Stimulated activated CD8-positive, alpha-beta memory T cell treated with anti-CD3 and anti-CD28 coated beads, Interleukin-12 subunit alpha, Interleukin-12 subunit beta, amount 100 ng/mL, for 1 hour (primary cell): ENCODE measurements at regions not wholly inside any gene's neighbourhood (a gene's known extent, or its start where the extent isn't known, plus 50 kb on each side); places are given as distances from the start of the nearest gene placed in this dataset.

Experiments
- DNase-seq: peaks from one replicate; pipeline ENCODE4 v3.0.0-alpha.2; 2020; ENCODE audit warnings: low read depth

DNA sequence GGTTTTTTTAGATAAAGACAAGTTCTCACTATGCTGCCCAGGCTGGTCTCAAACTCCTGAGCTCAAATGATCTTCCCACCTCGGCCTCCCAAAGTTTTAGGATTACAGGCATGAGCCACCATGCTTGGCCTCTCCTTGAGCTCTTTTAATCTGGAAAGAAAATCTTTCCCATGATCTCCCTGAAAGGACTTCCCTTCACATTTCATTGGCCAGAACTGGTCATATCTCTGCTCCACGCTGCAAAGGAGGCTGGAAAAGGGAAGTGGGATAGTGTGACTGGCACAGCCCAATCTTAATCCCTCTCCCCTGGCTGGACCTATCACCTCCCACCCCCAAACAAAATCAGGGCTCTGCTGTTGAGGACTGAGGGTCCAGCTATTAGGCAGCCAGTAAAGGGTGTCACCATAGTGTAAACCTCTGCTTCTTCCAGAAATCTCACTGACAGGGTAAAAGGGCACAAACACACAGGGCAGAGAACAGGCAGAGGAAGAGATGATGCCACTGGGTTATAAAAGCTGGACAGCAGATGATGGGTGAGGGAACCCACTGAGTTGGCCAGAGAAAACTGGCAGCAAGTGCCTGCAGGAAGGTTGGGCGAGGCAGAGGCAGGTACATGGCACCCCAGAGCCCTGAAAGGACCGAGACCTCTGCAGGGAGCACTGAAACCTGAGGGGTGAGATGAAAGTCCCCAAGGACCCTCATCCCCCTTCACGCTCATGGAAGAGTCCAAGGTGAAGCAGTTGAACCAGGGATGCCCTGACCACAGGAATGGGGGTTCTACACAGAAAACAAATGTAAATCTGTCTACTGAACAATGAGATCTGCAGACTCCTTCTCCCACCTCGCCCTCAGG lies 83.1 kb upstream of the PTPN1 start:
- DNase-seq, result no peak

GRCh38 chr20:50427719-50428083 lies 82.5 kb upstream of the PTPN1 start:
- DNase-seq, result no peak

DNA sequence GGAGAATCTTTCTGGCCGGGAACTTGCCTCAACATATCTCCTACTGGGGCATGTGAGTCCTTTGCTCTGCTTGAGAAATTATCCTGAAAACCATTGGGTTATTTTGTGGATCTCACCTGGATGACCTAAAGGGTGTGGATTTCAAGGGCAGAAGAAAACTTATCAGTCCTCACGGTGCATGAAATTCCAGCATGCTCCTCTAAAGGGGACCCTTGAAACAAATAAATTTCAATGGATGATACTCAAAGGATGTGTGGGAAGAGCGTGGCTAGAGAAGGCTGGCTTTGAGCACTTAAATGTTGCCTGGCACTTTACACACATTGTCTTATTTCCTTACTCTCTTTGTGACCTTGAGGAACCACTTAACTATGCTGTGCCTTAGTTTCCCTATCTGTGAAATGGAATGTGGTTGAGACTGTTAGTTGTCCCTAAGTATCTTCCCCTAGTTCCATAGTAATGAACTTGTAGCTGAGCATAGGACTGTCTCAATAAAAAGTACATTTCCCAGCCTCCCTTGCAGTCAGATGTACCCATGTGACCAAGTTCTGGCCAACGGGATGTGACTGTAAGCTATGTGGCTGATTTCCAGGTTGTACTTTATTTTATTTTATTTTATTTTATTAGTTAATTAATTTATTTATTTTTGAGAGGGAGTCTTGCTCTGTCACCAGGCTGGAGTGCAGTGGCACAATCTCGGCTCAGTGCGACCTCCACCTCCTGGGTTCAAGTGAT lies 81.9 kb upstream of the PTPN1 start:
- no peak for DNase-seq

DNA sequence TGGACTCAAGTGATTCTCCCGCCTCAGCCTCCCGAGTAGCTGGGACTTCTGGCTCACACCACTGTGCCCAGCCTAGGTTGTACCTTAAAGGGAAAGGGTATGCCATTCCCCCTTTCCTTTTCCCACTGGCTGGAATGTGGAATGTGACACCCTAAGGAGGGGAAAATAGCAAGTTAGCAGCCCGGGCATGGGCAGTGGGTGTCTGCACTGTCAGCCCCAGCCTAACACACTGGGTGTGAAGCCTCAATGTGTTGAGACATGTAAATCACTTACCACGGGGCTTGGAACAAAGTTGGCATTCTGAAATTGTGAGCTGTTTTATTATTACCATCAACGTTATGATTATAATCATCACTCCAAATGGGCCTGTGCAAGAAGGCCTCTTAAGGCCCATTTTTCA lies 80.8 kb upstream of the PTPN1 start:
- no peak for DNase-seq

- no peak for DNase-seq
These were observed 79.1 kb upstream of the PTPN1 start for GRCh38 chr20:50431066-50431450.

DNA sequence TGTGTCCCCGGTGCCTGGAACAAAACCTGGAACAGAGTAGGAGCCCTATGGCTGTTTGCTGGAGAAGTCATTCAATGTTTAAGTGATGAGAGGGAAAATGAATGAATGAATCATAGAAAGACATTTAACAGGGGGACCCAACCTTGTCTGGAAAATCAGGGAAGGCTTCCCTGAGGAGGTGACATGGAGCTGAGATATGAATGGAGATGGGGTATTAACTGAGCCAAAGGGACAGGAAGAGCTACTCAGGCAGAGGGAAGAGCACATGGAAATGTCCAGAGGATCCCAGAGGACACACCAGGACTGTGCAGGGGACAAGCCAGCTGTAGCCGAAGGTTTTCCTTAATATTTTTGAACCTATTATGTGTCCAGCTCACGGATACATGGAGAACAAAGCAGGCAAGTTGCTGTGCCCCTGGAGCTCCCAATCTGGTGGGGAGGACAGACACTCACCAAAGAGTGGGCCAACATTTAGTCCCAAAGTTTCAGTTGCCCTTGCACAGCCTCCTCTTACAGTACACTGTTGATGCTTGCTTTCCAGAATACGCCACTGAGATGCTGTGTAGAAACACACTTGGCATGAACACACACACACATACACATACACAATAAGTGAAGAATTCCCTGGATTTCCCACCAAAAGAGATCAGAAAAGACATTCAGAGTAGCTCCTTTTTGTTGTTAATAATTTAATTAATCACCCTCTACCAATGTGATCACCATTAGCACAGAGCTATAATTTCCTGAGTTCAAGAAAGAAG lies 77.0 kb upstream of the PTPN1 start:
- no peak for DNase-seq

GRCh38 chr20:50434321-50434652 lies 75.9 kb upstream of the PTPN1 start:
- DNase-seq, result no peak

GRCh38 chr20:50434653-50435396 lies 75.4 kb upstream of the PTPN1 start:
- DNase-seq, result no peak

DNA sequence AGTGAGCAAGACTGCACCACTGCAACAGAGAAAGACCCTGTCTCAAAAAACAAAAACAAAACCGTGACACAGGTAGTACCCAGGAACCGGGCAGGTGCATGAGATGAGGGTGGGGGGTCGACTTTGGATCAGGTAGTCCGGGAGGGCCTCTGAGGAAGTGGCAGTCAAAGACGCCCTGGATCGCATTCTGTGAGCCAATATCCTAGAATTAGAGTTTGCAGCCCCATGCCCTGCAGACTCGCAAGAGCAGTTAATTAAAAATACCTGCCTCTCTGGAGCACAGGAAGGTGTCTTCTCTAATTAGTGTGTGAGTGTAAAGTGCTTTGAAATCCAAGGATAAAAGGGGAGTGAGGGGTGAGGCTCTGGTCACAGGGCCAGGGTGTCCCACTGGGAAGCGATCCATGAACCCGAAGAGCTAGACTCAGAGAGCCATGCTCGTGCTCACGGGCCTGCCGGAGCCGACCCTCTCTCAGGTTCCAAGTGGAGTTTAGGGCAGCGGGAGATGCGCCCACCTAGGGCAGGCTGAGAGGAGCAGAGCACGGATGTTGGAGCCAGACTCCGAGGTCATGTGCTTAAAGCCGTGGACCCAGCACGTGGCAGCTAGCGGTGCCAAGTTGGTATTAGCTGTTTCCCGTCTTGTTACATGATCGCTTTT lies 74.7 kb upstream of the PTPN1 start:
- no peak for DNase-seq

- no peak for DNase-seq
These were observed 74.0 kb upstream of the PTPN1 start for GRCh38 chr20:50436052-50436656.

DNA sequence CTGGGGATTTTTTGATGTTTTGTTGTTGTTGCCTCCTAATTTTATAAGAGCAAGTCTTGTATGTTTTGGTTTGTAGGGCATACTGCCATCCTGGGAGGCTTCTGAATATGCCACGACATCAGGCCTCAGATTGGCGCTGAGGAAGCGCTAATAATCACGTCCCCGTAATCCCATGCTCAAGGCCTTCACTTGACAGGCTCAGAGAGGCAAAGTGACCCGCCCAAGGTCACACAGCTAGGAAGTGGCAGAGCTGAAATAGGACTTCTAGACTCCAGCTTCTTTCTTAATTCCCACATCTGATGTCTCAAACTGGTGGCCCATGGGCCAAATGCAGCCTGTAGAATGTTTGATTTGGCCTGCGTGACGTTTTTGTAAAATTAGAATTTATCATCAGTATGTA lies 73.5 kb upstream of the PTPN1 start:
- no peak for DNase-seq

- no peak for DNase-seq
These were observed 71.2 kb upstream of the PTPN1 start for GRCh38 chr20:50438986-50439407.

DNA sequence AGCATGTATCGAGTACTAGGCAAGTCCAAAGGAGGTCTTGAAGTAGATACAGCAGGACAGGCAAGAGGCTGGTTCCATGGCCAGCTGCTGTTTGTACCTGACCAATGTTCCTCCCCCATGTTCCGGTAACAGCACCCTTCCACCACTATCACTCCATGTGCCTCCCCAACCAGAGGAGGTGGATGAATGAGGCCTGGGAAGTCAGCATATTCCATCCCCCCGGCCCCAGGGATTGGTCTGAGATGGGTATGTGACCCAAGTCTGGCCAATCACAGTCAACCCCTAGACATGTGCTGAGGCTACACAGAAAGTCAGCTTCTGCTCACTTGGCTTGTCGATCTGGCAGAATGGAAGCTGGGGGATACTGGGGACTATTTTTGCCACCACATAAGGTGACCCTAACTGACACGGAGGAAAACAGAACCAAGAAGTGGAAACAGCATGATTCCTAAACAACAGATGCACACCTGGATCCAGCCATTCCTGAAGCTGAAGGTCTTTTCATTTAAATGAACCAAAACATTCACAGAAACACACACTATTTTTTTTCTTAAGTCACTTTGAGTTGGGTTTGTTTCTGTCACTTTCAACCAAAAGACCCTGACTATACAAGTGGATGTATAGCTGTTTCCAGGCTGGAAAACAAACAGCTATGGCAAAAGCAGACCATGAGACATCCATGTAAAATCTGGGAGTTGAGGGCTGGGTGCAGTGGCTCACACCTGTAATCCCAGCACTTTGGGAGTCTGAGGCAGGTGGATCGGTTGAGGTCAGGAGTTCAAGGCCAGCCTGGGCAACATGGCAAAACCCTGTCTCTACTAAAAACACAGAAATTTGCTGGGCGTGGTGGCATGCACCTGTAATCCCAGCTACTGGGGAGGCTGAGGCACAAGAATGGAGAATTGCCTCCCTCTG lies 70.4 kb upstream of the PTPN1 start:
- DNase-seq, result no peak

GRCh38 chr20:50442512-50442911 lies 67.7 kb upstream of the PTPN1 start:
- no peak for DNase-seq

DNA sequence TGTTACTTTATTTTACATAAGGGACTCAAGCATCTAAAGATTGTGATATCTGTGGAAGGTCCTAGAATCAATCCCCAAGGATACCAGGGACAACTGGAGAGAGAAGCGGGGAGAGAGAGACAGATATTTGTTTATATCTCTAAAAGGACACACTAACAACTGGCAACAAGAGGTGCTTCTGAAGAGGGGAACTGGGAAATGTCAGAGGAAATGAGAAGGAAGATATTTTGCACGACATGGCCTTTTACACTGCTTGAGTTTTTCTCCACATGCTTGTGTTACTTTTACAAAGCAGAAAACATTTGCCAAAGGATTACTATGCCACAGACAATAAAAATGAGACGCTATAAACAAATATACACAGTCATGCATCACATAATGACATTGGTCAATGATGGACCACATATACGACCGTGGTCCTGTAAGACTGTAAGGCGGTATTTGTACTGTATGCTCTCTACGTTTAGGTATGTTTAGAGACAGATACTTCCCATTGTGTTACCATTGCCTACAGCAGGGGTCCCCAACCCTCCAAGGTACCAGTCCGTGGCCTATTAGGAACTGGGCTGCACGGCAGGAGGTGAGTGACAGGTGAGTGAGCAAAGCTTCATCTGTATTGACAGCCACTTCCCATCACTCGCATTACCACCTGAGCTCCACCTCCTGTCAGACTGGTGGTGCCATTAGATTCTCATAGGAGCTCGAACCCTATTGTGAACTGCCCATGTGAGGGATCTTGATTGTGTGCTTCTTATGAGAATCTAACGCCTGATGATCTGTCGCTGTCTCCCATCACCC lies 64.6 kb upstream of the PTPN1 start:
- no peak for DNase-seq

- DNase-seq, result no peak
These were observed 63.7 kb upstream of the PTPN1 start for GRCh38 chr20:50446351-50447101.

DNA sequence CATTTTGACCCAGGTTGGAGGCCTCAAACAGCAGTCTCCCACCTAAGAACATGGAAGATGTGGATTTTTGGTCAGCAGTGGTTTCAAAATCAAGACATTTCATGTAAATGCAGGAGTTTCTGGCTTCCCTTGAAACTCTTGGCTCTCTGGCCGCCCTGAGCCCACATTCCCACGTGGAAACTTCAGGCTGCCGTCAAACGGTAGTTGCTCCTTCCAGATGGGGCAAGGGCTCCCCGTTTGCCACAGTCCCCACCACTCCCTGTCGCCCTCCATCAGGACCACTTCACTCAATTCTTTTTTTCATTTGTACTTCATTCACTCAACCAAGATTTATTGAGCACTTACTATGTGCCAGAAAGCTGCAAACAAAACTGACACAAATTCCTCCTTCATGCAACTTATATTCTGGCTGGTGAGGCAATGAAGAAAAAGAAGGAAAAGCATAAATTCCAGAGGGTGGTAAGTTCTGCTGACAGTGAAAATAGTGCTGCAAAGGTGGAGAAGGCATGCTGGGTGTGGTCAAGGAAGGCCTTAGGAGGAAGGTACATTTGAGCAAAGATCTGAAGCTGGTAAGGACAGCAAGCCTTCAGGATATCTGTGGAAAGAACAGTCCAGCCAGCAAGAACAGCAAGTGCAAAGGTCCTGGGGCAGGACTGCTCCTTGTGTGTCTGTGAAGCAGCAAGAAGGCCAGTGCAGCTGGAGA lies 62.9 kb upstream of the PTPN1 start:
- no peak for DNase-seq

GRCh38 chr20:50447817-50448216 lies 62.4 kb upstream of the PTPN1 start:
- DNase-seq, result no peak
